ENCODE measurements at regions not wholly inside any gene's neighbourhood (a gene's known extent, or its start where the extent isn't known, plus 50 kb on each side); places are given as distances from the start of the nearest gene placed in this dataset.

GRCh38 chr5:164560216-164560615, 1054.8 kb downstream of the MAT2B start:
- no peak overlapping the region for H3K4me3 ChIP-seq (ENCODE audit: control extremely low read depth in 1 of 5, extremely low read depth in 1 of 5, insufficient read depth in 1 of 5, low read depth in 2 of 5, low read length in 4 of 5)
- no peak overlapping the region for H3K9ac ChIP-seq (ENCODE audit: low read length)
- ATAC-seq (ENCODE audit: low read depth) (no peak), DNase-seq (no peak)
- no peaks in the 10 kb centered on the region for H3K9me3 Mint-ChIP-seq (ENCODE audit: insufficient read depth)
- no peaks in the 10 kb centered on the region for H3K4me1 ChIP-seq (ENCODE audit: control insufficient read depth in 2 of 2, insufficient read depth in 2 of 2, low read length in 2 of 2)
- H3K79me2 ChIP-seq (ENCODE audit: control insufficient read depth, insufficient read depth, low read length) = no peaks in the 10 kb centered on the region
- H3K27me3 Mint-ChIP-seq = no peaks in the 10 kb centered on the region
- H3K27me3 ChIP-seq (replicated peaks in 1 of 4; ENCODE audit: control extremely low read depth in 1 of 4, control insufficient read depth in 3 of 4, insufficient read depth in 4 of 4, low read length in 3 of 4) = no peaks in the 10 kb centered on the region
- no peaks in the 10 kb centered on the region for H4K20me1 ChIP-seq (ENCODE audit: control insufficient read depth, insufficient read depth, low read length, poor library complexity, severe bottlenecking)
- no peaks in the 10 kb centered on the region for H3K9me3 ChIP-seq (ENCODE audit: control extremely low read depth in 1 of 3, control insufficient read depth in 2 of 3, insufficient read depth in 1 of 3, low read length in 2 of 3)
- no peak overlapping the region for H3K4me3 Mint-ChIP-seq
- H3K27ac Mint-ChIP-seq = no peak overlapping the region
- no peak overlapping the region for H3K4me2 ChIP-seq (replicated peaks; ENCODE audit: low read depth, low read length, poor library complexity, severe bottlenecking)
- ChIA-PET CTCF (no interaction called here), POLR2A (no interaction called here)
- no peaks in the 10 kb centered on the region for H3K4me1 Mint-ChIP-seq
- no peak overlapping the region for H3K27ac ChIP-seq (ENCODE audit: low read length in 2 of 2)
- H2AFZ ChIP-seq (ENCODE audit: insufficient read depth, low read depth, low read length, poor library complexity, severe bottlenecking) = no peak overlapping the region
- no peak for TF ChIP-seq CTCF (IDR thresholded peaks at IDR 0.05)
- TF ChIP-seq EZH2 (IDR thresholded peaks at IDR 0.05; ENCODE audit: borderline replicate concordance, insufficient read depth, low read depth, low read length, poor library complexity, severe bottlenecking) = no peak
- intact Hi-C loops (cut with micrococcal nuclease) = no loop called here
- WGBS (ENCODE audit: insufficient coverage) = no CpG with 5 or more reads among the region's 4 CpGs
- H3K36me3 ChIP-seq (replicated peaks in 1 of 2; ENCODE audit: control extremely low read depth in 1 of 2, control insufficient read depth in 1 of 2, extremely low read depth in 1 of 2, insufficient read depth in 2 of 2, low read length in 1 of 2) = no peaks in the 10 kb centered on the region

- no peak overlapping the region for H3K27ac Mint-ChIP-seq
- H3K9me3 Mint-ChIP-seq (ENCODE audit: insufficient read depth) = no peaks in the 10 kb centered on the region
- H3K9ac ChIP-seq (ENCODE audit: low read length) = no peak overlapping the region
- H3K9me3 ChIP-seq (ENCODE audit: control extremely low read depth in 1 of 3, control insufficient read depth in 2 of 3, insufficient read depth in 1 of 3, low read length in 2 of 3) = no peaks in the 10 kb centered on the region
- intact Hi-C loops (cut with micrococcal nuclease) = no loop called here
- H3K4me3 ChIP-seq (ENCODE audit: control extremely low read depth in 1 of 5, extremely low read depth in 1 of 5, insufficient read depth in 1 of 5, low read depth in 2 of 5, low read length in 4 of 5) = no peak overlapping the region
- no peaks in the 10 kb centered on the region for H3K4me1 ChIP-seq (ENCODE audit: control insufficient read depth in 2 of 2, insufficient read depth in 2 of 2, low read length in 2 of 2)
- no peak overlapping the region for H3K27ac ChIP-seq (ENCODE audit: low read length in 2 of 2)
- no peaks in the 10 kb centered on the region for H3K4me1 Mint-ChIP-seq
- ATAC-seq (ENCODE audit: low read depth) (no peak), DNase-seq (no peak)
- H3K36me3 ChIP-seq (replicated peaks in 1 of 2; ENCODE audit: control extremely low read depth in 1 of 2, control insufficient read depth in 1 of 2, extremely low read depth in 1 of 2, insufficient read depth in 2 of 2, low read length in 1 of 2) = no peaks in the 10 kb centered on the region
- no peaks in the 10 kb centered on the region for H3K79me2 ChIP-seq (ENCODE audit: control insufficient read depth, insufficient read depth, low read length)
- H3K4me3 Mint-ChIP-seq = no peak overlapping the region
- H3K27me3 ChIP-seq (replicated peaks in 1 of 4; ENCODE audit: control extremely low read depth in 1 of 4, control insufficient read depth in 3 of 4, insufficient read depth in 4 of 4, low read length in 3 of 4) = no peaks in the 10 kb centered on the region
- no peak overlapping the region for H3K4me2 ChIP-seq (replicated peaks; ENCODE audit: low read depth, low read length, poor library complexity, severe bottlenecking)
- CTCF ChIA-PET = no interaction called here
- no peaks in the 10 kb centered on the region for H4K20me1 ChIP-seq (ENCODE audit: control insufficient read depth, insufficient read depth, low read length, poor library complexity, severe bottlenecking)
- 100% methylated on average over 2 of the region's 7 CpGs for WGBS (ENCODE audit: insufficient coverage)
- POLR2A ChIA-PET = no interaction called here
- H2AFZ ChIP-seq (ENCODE audit: insufficient read depth, low read depth, low read length, poor library complexity, severe bottlenecking) = no peak overlapping the region
- TF ChIP-seq EZH2 (IDR thresholded peaks at IDR 0.05; ENCODE audit: borderline replicate concordance, insufficient read depth, low read depth, low read length, poor library complexity, severe bottlenecking) (no peak), CTCF (IDR thresholded peaks at IDR 0.05) (no peak)
- H3K27me3 Mint-ChIP-seq = no peaks in the 10 kb centered on the region
Observed at GRCh38 chr5:164561933-164562872, 1056.8 kb downstream of the MAT2B start.
